H9 (cell line): ENCODE measurements at regions not wholly inside any gene's neighbourhood (a gene's known extent, or its start where the extent isn't known, plus 50 kb on each side); places are given as distances from the start of the nearest gene placed in this dataset.

ENCODE experiments used
- DNase-seq: peaks from one replicate; pipeline ENCODE4 v3.0.0-alpha.2; 2017
- H2AFZ ChIP-seq: one replicate; pipeline ENCODE4 v1.6.1; 2013; ENCODE audit warnings: mild to moderate bottlenecking, low read length, control low read depth, moderate library complexity
- H2AK5ac ChIP-seq: 2 replicates; pipeline ENCODE4 v1.6.1; 2013; ENCODE audit warnings: low read length, control low read depth, mixed read lengths; ENCODE audit not compliant: insufficient read length
- H2BK120ac ChIP-seq: one replicate; pipeline ENCODE4 v1.6.1; 2013; ENCODE audit warnings: low read depth, mild to moderate bottlenecking, low read length, control low read depth, inconsistent platforms; ENCODE audit not compliant: poor library complexity, severe bottlenecking
- H2BK12ac ChIP-seq: 2 replicates; pipeline ENCODE4 v1.6.1; 2013; ENCODE audit warnings: low read length, control low read depth, mixed read lengths, low read depth; ENCODE audit not compliant: insufficient read length
- H2BK15ac ChIP-seq: 2 replicates; pipeline ENCODE4 v1.6.1; 2013; ENCODE audit warnings: low read depth, low read length, control low read depth
- H2BK20ac ChIP-seq: one replicate; pipeline ENCODE4 v1.6.1; 2013; ENCODE audit warnings: low read depth, mild to moderate bottlenecking, low read length, control low read depth, inconsistent platforms; ENCODE audit not compliant: poor library complexity, severe bottlenecking
- H2BK5ac ChIP-seq: 2 replicates; pipeline ENCODE4 v1.6.1; 2013; ENCODE audit warnings: low read length, control low read depth, mixed read lengths; ENCODE audit not compliant: insufficient read length
- H3K14ac ChIP-seq: 2 replicates; pipeline ENCODE4 v1.6.1; 2013; ENCODE audit warnings: low read length, control low read depth; ENCODE audit not compliant: insufficient read depth
- H3K18ac ChIP-seq: 2 replicates; pipeline ENCODE4 v1.6.1; 2013; ENCODE audit warnings: low read depth, mild to moderate bottlenecking, mixed read lengths, low read length, control low read depth; ENCODE audit not compliant: insufficient read length
- H3K23ac ChIP-seq: 2 replicates; pipeline ENCODE4 v1.6.1; 2013; ENCODE audit warnings: low read length, control low read depth, mixed read lengths, low read depth; ENCODE audit not compliant: insufficient read length
- H3K23me2 ChIP-seq: 2 replicates; pipeline ENCODE4 v1.6.1; 2013; ENCODE audit warnings: low read depth, mild to moderate bottlenecking, mixed read lengths, low read length, control low read depth; ENCODE audit not compliant: insufficient read length, poor library complexity, severe bottlenecking
- H3K27ac ChIP-seq: 2 replicates; pipeline ENCODE4 v1.5.1; 2013; ENCODE audit warnings: low read length, control low read depth, mixed read lengths, low read depth; ENCODE audit not compliant: insufficient read length
- H3K27me3 ChIP-seq: 2 replicates; pipeline ENCODE4 v1.6.1; 2013; ENCODE audit warnings: low read length, control low read depth, inconsistent platforms; ENCODE audit not compliant: insufficient read depth
- H3K4ac ChIP-seq: 2 replicates; pipeline ENCODE4 v1.6.1; 2013; ENCODE audit warnings: low read depth, mild to moderate bottlenecking, control low read depth, inconsistent platforms, low read length, moderate library complexity
- H3K4me1 ChIP-seq: 2 replicates; pipeline ENCODE4 v1.6.1; 2013; ENCODE audit warnings: low read length, control low read depth, inconsistent platforms; ENCODE audit not compliant: insufficient read depth
- H3K4me2 ChIP-seq: 2 replicates; pipeline ENCODE4 v1.6.1; 2013; ENCODE audit warnings: low read length, control low read depth, mixed read lengths; ENCODE audit not compliant: insufficient read length, insufficient read depth
- H3K56ac ChIP-seq: 2 replicates; pipeline ENCODE4 v1.6.1; 2013; ENCODE audit warnings: low read depth, mild to moderate bottlenecking, mixed read lengths, low read length, control low read depth; ENCODE audit not compliant: insufficient read length
- H3K79me1 ChIP-seq: 2 replicates; pipeline ENCODE4 v1.6.1; 2013; ENCODE audit warnings: low read depth, mild to moderate bottlenecking, moderate library complexity, low read length, control low read depth, inconsistent platforms; ENCODE audit not compliant: insufficient read depth, poor library complexity, severe bottlenecking
- H3K79me2 ChIP-seq: 2 replicates; pipeline ENCODE4 v1.6.1; 2013; ENCODE audit warnings: low read length, control low read depth, inconsistent platforms; ENCODE audit not compliant: insufficient read depth
- H3K9ac ChIP-seq: 2 replicates; pipeline ENCODE4 v1.6.1; 2013; ENCODE audit warnings: low read length, control low read depth, mixed read lengths; ENCODE audit not compliant: insufficient read length; ENCODE audit errors: extremely low read depth
- H3K9me3 ChIP-seq: one replicate; pipeline ENCODE4 v1.6.1; 2013; ENCODE audit warnings: low read depth, low read length, inconsistent platforms; ENCODE audit not compliant: control insufficient read depth
- H3T11ph ChIP-seq: one replicate; pipeline ENCODE4 v1.6.1; 2013; ENCODE audit warnings: mild to moderate bottlenecking, low read length, control low read depth, inconsistent platforms
- H4K20me1 ChIP-seq: one replicate; pipeline ENCODE4 v1.6.1; 2013; ENCODE audit not compliant: control insufficient read depth, insufficient read length, insufficient read depth
- H4K5ac ChIP-seq: 2 replicates; pipeline ENCODE4 v1.6.1; 2013; ENCODE audit warnings: low read depth, mild to moderate bottlenecking, mixed read lengths, low read length, control low read depth; ENCODE audit not compliant: insufficient read length
- H4K8ac ChIP-seq: replicated peaks from 2 replicates; pipeline ENCODE4 v1.6.1; 2013; ENCODE audit warnings: low read length, control low read depth, mixed read lengths, low read depth; ENCODE audit not compliant: insufficient read length
- H4K91ac ChIP-seq: 2 replicates; pipeline ENCODE4 v1.6.1; 2013; ENCODE audit warnings: low read depth, mild to moderate bottlenecking, moderate library complexity, mixed read lengths, low read length, control low read depth; ENCODE audit not compliant: insufficient read length
- H3K27ac Mint-ChIP-seq, 3 experiments: 2 replicates in 2 of 3; 3 replicates in 1 of 3; pipeline ENCODE4 v1.8.0; 2020 to 2021; ENCODE audit warnings: mixed read lengths in 3 of 3, mild to moderate bottlenecking in 1 of 3, moderate library complexity in 1 of 3
- H3K27me3 Mint-ChIP-seq: 2 replicates; pipeline ENCODE4 v1.8.0; 2021; ENCODE audit warnings: low read depth, mild to moderate bottlenecking, moderate library complexity, mixed read lengths
- H3K36me3 Mint-ChIP-seq, 3 experiments: 2 replicates in 2 of 3; 3 replicates in 1 of 3; pipeline ENCODE4 v1.8.0; 2020 to 2021; ENCODE audit warnings: low read depth in 3 of 3, mixed read lengths in 3 of 3; ENCODE audit not compliant: insufficient read depth in 1 of 3
- H3K4me1 Mint-ChIP-seq, 2 experiments: 2 replicates each; pipeline ENCODE4 v1.8.0; 2020; ENCODE audit warnings: mixed read lengths in 2 of 2
- H3K4me3 Mint-ChIP-seq, 2 experiments: 2 replicates in 1 of 2; 3 replicates in 1 of 2; pipeline ENCODE4 v1.8.0; 2020 to 2021; ENCODE audit warnings: mild to moderate bottlenecking in 2 of 2, mixed read lengths in 2 of 2, moderate library complexity in 1 of 2
- H3K9me3 Mint-ChIP-seq, 2 experiments: 2 replicates in 1 of 2; 3 replicates in 1 of 2; pipeline ENCODE4 v1.8.0; 2020; ENCODE audit warnings: mild to moderate bottlenecking in 2 of 2, mixed read lengths in 2 of 2, moderate library complexity in 1 of 2
- WGBS: extraction: QIAGEN DNeasy Blood & Tissue Kit; methylation state at CpG from one replicate; pipeline ENCODE4 v1.1.7; 2013; ENCODE audit warnings: missing lambda C conversion rate, low lambda C conversion rate, mixed read lengths; ENCODE audit not compliant: insufficient read length; ENCODE audit errors: extremely low coverage; 5-methylcytosine and 5-hydroxymethylcytosine counted together
- TF ChIP-seq, protein P1 (sequence below): fragments of 200-600 bp; sonication (generic); conservative IDR thresholded peaks from 3 replicates; pipeline ENCODE4 v1.8.0; 2021; ENCODE audit warnings: antibody characterized with exemption, mild to moderate bottlenecking

DNA sequence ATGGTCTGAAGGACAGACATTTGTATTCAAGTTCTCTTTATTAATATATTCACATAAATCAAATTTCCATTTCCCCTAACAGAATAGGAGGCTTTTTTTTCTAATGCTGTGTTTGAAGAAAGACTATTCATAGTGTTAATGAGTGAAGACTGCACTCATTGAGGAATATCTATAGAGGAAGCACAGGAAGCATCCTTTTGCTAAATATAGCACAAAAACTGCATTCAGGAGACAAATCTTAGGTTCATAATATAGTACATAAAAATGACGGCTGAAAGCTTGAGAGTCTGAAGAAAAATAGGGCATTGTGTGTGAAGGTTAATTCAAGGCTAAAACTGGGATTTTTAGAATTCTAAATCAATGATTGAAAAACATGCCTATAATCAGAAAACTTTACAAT lies 50.4 kb upstream of the ANKRD50 start:
- Histone ChIP-seq H3K4ac (no peak overlapping the region), H2BK12ac (no peak overlapping the region), H3K79me1 (no peaks in the 10 kb centered on the region), H4K8ac (no peak overlapping the region), H4K20me1 (no peaks in the 10 kb centered on the region), H3K23me2 (no peaks in the 10 kb centered on the region), H3K27me3 (no peaks in the 10 kb centered on the region), H2BK20ac (no peak overlapping the region), H3K56ac (no peak overlapping the region), H2BK5ac (no peak overlapping the region), H3K4me1 (no peaks in the 10 kb centered on the region), H3K18ac (no peak overlapping the region), H3K27ac (no peak overlapping the region), H4K5ac (no peak overlapping the region), H2BK15ac (no peak overlapping the region), H2AK5ac (no peak overlapping the region), H3K9ac (no peak overlapping the region), H2BK120ac (no peak overlapping the region), H3T11ph (no peak overlapping the region), H2AFZ (no peak overlapping the region), H3K79me2 (no peaks in the 10 kb centered on the region), H3K9me3 (no peaks in the 10 kb centered on the region), H3K23ac (no peak overlapping the region), H3K4me2 (no peak overlapping the region), H3K14ac (no peak overlapping the region), H4K91ac (no peak overlapping the region)
- WGBS: no CpG with 5 or more reads among the region's 1 CpG
- Mint-ChIP-seq H3K27ac (no peak overlapping the region; a peak in 1 of 7 replicates), H3K9me3 (peaks cover 0 to under 1% of the 10 kb centered on the region in 2 experiments; a peak in 2 of 5 replicates), H3K4me1 (no peaks in the 10 kb centered on the region), H3K27me3 (no peaks in the 10 kb centered on the region), H3K4me3 (no peak overlapping the region), H3K36me3 (no peaks in the 10 kb centered on the region; a peak in 1 of 7 replicates)
- TF ChIP-seq, protein P1, sequence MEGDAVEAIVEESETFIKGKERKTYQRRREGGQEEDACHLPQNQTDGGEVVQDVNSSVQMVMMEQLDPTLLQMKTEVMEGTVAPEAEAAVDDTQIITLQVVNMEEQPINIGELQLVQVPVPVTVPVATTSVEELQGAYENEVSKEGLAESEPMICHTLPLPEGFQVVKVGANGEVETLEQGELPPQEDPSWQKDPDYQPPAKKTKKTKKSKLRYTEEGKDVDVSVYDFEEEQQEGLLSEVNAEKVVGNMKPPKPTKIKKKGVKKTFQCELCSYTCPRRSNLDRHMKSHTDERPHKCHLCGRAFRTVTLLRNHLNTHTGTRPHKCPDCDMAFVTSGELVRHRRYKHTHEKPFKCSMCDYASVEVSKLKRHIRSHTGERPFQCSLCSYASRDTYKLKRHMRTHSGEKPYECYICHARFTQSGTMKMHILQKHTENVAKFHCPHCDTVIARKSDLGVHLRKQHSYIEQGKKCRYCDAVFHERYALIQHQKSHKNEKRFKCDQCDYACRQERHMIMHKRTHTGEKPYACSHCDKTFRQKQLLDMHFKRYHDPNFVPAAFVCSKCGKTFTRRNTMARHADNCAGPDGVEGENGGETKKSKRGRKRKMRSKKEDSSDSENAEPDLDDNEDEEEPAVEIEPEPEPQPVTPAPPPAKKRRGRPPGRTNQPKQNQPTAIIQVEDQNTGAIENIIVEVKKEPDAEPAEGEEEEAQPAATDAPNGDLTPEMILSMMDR: no peak
- no peak for DNase-seq
